ENCODE measurements at regions not wholly inside any gene's neighbourhood (a gene's known extent, or its start where the extent isn't known, plus 50 kb on each side); places are given as distances from the start of the nearest gene placed in this dataset.

DNA sequence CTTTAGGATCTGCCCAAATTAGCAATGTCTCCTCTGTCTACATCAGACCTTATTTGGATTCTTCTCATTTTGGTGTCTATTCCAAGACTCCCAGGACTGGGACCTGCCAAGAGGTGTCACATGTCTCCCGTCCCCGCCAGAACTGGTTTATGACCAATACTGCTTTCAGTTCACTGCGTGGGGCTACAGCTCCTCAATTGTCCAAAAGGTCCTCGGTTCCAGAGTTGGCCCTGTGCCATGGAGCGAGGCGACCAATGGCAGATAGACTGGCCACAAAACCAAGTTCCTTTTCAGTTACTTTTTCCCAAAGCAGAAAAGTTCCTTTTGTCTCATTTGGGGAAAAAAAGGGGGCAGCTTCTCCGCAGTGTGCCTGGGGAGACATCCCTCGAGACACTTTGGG is 144.1 kb upstream of the ZNF236 start:
- no peaks in the 10 kb centered on the region for H3K4me1 ChIP-seq (ENCODE audit: control insufficient read depth in 1 of 2, insufficient read depth in 2 of 2, low read depth in 1 of 2, low read length in 1 of 2)
- no peaks in the 10 kb centered on the region; the same call in 1 of the 2 replicates for H3K27me3 ChIP-seq (ENCODE audit: insufficient read depth)
- CTCF ChIA-PET, result interaction anchor here (0.7 to 2.3 kb wide), 2 partner anchors 279 to 791 kb away, joined by 4 to 8 read pairs; no protein-coding TSS in a partner anchor
- no peaks in the 10 kb centered on the region for H4K20me1 ChIP-seq (ENCODE audit: insufficient read depth)
- no peaks in the 10 kb centered on the region for H3K79me2 ChIP-seq (ENCODE audit: insufficient read depth)
- no peak overlapping the region for H3K4me3 ChIP-seq (ENCODE audit: low read depth in 2 of 2, low read length in 1 of 2)
- DNase-seq, result no peak
- H3K9me3 ChIP-seq, result no peaks in the 10 kb centered on the region
- no peak overlapping the region for H3K27ac ChIP-seq (ENCODE audit: low read depth in 2 of 2, low read length in 1 of 2)
- no peak overlapping the region for H3K4me2 ChIP-seq
- POLR2A ChIA-PET, result no interaction called here
- 31% methylated on average over 8 of the region's 8 CpGs for WGBS (ENCODE audit: low lambda C conversion rate)
- no peaks in the 10 kb centered on the region for H3K9me2 ChIP-seq
- no peak overlapping the region for H3K9ac ChIP-seq
- no peaks in the 10 kb centered on the region for H3K36me3 ChIP-seq (replicated peaks in 1 of 2; ENCODE audit: control insufficient read depth in 1 of 2, insufficient read depth in 2 of 2, low read length in 1 of 2)
- no peaks in the 10 kb centered on the region for H3F3A ChIP-seq (replicated peaks; ENCODE audit: insufficient read depth)
- TF ChIP-seq NRF1 (IDR thresholded peaks at IDR 0.05; ENCODE audit: low read depth, low read length) (no peak), REST (IDR thresholded peaks at IDR 0.05; ENCODE audit: low read depth, low read length) (no peak), GABPA (IDR thresholded peaks at IDR 0.05; ENCODE audit: low read depth) (no peak), USF2 (IDR thresholded peaks at IDR 0.05; ENCODE audit: borderline replicate concordance, low read depth, low read length) (no peak), JUND (IDR thresholded peaks at IDR 0.05) (no peak), RFX5 (IDR thresholded peaks at IDR 0.05; ENCODE audit: low read length) (no peak), CHD2 (IDR thresholded peaks at IDR 0.05; ENCODE audit: low read length, partially characterized antibody) (no peak), FOXM1 (IDR thresholded peaks at IDR 0.05; ENCODE audit: low read depth) (no peak), TAF1 (IDR thresholded peaks at IDR 0.05; ENCODE audit: borderline replicate concordance, low read depth, low read length) (no peak), CTCF (IDR thresholded peaks at IDR 0.05) (no peak), GATA2 (CRISPR knock-in tag; IDR thresholded peaks at IDR 0.05) (no peak), PBX3 (IDR thresholded peaks at IDR 0.05) (no peak), EZH2phosphoT487 (IDR thresholded peaks at IDR 0.05; ENCODE audit: borderline replicate concordance, low read depth) (no peak), TCF12 (IDR thresholded peaks at IDR 0.05) (no peak), YY1 (IDR thresholded peaks at IDR 0.05; ENCODE audit: low read depth) (no peak), NFIC (IDR thresholded peaks at IDR 0.05; ENCODE audit: borderline replicate concordance) (no peak)
- TF ChIP-seq, protein P1, sequence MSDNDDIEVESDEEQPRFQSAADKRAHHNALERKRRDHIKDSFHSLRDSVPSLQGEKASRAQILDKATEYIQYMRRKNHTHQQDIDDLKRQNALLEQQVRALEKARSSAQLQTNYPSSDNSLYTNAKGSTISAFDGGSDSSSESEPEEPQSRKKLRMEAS (IDR thresholded peaks at IDR 0.05; ENCODE audit: low read depth), result no peak
- H2AFZ ChIP-seq (ENCODE audit: low read depth), result no peak overlapping the region

Measured in SK-N-SH (cell line).